C4-2B (cell line): ENCODE measurements at regions not wholly inside any gene's neighbourhood (a gene's known extent, or its start where the extent isn't known, plus 50 kb on each side); places are given as distances from the start of the nearest gene placed in this dataset.

Experiments used
- CTCF ChIP-seq: fragments of 450-650 bp; conservative IDR thresholded peaks from 2 replicates; pipeline ENCODE4 v1.5.1; 2017; ENCODE audit warnings: mild to moderate bottlenecking
- ZFX ChIP-seq: fragments of 450-650 bp; IDR thresholded peaks from 2 replicates; pipeline ENCODE4 v1.6.1; 2017

- TF ChIP-seq CTCF = no peak
- no peak for TF ChIP-seq ZFX
Measured at GRCh38 chr22:48677168-48677520, 1150.5 kb downstream of the BRD1 start.
